GM23338 (cell line): ENCODE measurements at regions not wholly inside any gene's neighbourhood (a gene's known extent, or its start where the extent isn't known, plus 50 kb on each side); places are given as distances from the start of the nearest gene placed in this dataset.
A peak's percentile ranks its signal among the peaks of the same experiment; 100 is the strongest.

Experiments
- ATAC-seq: fragments of 200-7000 bp; cut with Tn5 transposase; 3 replicates; pipeline ENCODE4 v1.9.1; 2020
- DNase-seq: peaks from one replicate; pipeline ENCODE4 v3.0.0-alpha.2; 2015; ENCODE audit warnings: low spot score
- H2AFZ ChIP-seq: fragments of 200-600 bp; sonication (generic); 2 replicates; pipeline ENCODE4 v1.8.0; 2016; ENCODE audit warnings: antibody characterized with exemption, mild to moderate bottlenecking, moderate library complexity
- H3F3A ChIP-seq: fragments of 200-600 bp; sonication (generic); replicated peaks from 2 replicates; pipeline ENCODE4 v1.8.0; 2017; ENCODE audit warnings: antibody characterized with exemption, mixed run types, low read depth
- H3K27ac ChIP-seq: fragments of 200-600 bp; sonication (generic); 2 replicates; pipeline ENCODE4 v1.6.1; 2016; ENCODE audit warnings: low read depth
- H3K27me3 ChIP-seq: fragments of 200-600 bp; sonication (generic); 2 replicates; pipeline ENCODE4 v1.8.0; 2016; ENCODE audit warnings: mild to moderate bottlenecking, mixed run types, moderate library complexity; ENCODE audit not compliant: insufficient read depth
- H3K36me3 ChIP-seq: fragments of 200-600 bp; sonication (generic); 2 replicates; pipeline ENCODE4 v1.8.0; 2016; ENCODE audit warnings: mild to moderate bottlenecking; ENCODE audit not compliant: insufficient read depth
- H3K4me1 ChIP-seq: fragments of 200-600 bp; sonication (generic); 2 replicates; pipeline ENCODE4 v1.8.0; 2016; ENCODE audit warnings: mild to moderate bottlenecking, moderate library complexity; ENCODE audit not compliant: insufficient read depth
- H3K4me2 ChIP-seq: fragments of 200-600 bp; sonication (generic); 2 replicates; pipeline ENCODE4 v1.7.1; 2017; ENCODE audit warnings: mixed run types
- H3K4me3 ChIP-seq: fragments of 200-600 bp; sonication (generic); 2 replicates; pipeline ENCODE4 v1.6.1; 2016; ENCODE audit warnings: mixed run types
- H3K79me2 ChIP-seq: fragments of 200-600 bp; sonication (generic); replicated peaks from 2 replicates; pipeline ENCODE4 v1.8.0; 2017; ENCODE audit warnings: mild to moderate bottlenecking; ENCODE audit not compliant: insufficient read depth
- H3K9me2 ChIP-seq: fragments of 200-600 bp; sonication (generic); 2 replicates; pipeline ENCODE4 v1.8.0; 2017; ENCODE audit not compliant: insufficient read depth
- H4K20me1 ChIP-seq: fragments of 200-600 bp; sonication (generic); replicated peaks from 2 replicates; pipeline ENCODE4 v1.8.0; 2017; ENCODE audit warnings: mild to moderate bottlenecking; ENCODE audit not compliant: insufficient read depth
- H3K27ac Mint-ChIP-seq: 2 replicates; pipeline ENCODE4 v1.8.0; 2020; ENCODE audit warnings: inconsistent platforms, mild to moderate bottlenecking, moderate library complexity, mixed read lengths
- H3K27me3 Mint-ChIP-seq: 3 replicates; pipeline ENCODE4 v1.8.0; 2022; ENCODE audit warnings: low read depth, mild to moderate bottlenecking, moderate library complexity, mixed read lengths, inconsistent platforms; ENCODE audit not compliant: insufficient read depth, poor library complexity
- H3K36me3 Mint-ChIP-seq: 3 replicates; pipeline ENCODE4 v1.8.0; 2021; ENCODE audit warnings: low read depth, mild to moderate bottlenecking, inconsistent platforms, moderate library complexity, mixed read lengths
- H3K4me1 Mint-ChIP-seq: 3 replicates; pipeline ENCODE4 v1.8.0; 2020; ENCODE audit warnings: mild to moderate bottlenecking, inconsistent platforms, mixed read lengths
- H3K4me3 Mint-ChIP-seq: 3 replicates; pipeline ENCODE4 v1.8.0; 2021; ENCODE audit warnings: moderate library complexity, mild to moderate bottlenecking, inconsistent platforms, mixed read lengths
- H3K9me3 Mint-ChIP-seq: 3 replicates; pipeline ENCODE4 v1.8.0; 2020; ENCODE audit warnings: moderate library complexity, mild to moderate bottlenecking, inconsistent platforms, mixed read lengths
- CREB1 ChIP-seq: fragments of 250-450 bp; sonication (Bioruptor Pico); IDR thresholded peaks from 2 replicates; pipeline ENCODE4 v1.5.0; 2020; ENCODE audit warnings: low read depth, mild to moderate bottlenecking, moderate library complexity
- EZH2 ChIP-seq: fragments of 200-600 bp; sonication (generic); IDR thresholded peaks from one replicate; pipeline ENCODE4 v1.8.0; 2017; ENCODE audit warnings: antibody characterized with exemption, mild to moderate bottlenecking, low read depth; ENCODE audit not compliant: unreplicated experiment
- EZH2phosphoT487 ChIP-seq: fragments of 200-600 bp; sonication (generic); IDR thresholded peaks from one replicate; pipeline ENCODE4 v1.8.1; 2018; ENCODE audit warnings: antibody characterized with exemption; ENCODE audit not compliant: unreplicated experiment
- JUNB ChIP-seq: IDR thresholded peaks from one replicate; pipeline ENCODE4 v1.6.1; 2016; ENCODE audit warnings: antibody characterized with exemption; ENCODE audit not compliant: unreplicated experiment
- NANOG ChIP-seq: IDR thresholded peaks from 2 replicates; pipeline ENCODE4 v1.6.1; 2016; ENCODE audit warnings: antibody characterized with exemption, borderline replicate concordance
- POLR2AphosphoS5 ChIP-seq: IDR thresholded peaks from 2 replicates; pipeline ENCODE4 v1.6.1; 2016; ENCODE audit warnings: antibody characterized with exemption, low read depth
- STAT1 ChIP-seq: IDR thresholded peaks from one replicate; pipeline ENCODE4 v1.6.1; 2016; ENCODE audit warnings: antibody characterized with exemption; ENCODE audit not compliant: unreplicated experiment
- ZNF114 ChIP-seq: fragments of 250-450 bp; sonication (Bioruptor Pico); IDR thresholded peaks from 2 replicates; pipeline ENCODE4 v1.5.0; 2020; ENCODE audit warnings: mild to moderate bottlenecking, moderate library complexity
- ZNF331 ChIP-seq: fragments of 250-450 bp; sonication (Bioruptor Pico); IDR thresholded peaks from 2 replicates; pipeline ENCODE4 v1.5.0; 2020; ENCODE audit warnings: low read depth, mild to moderate bottlenecking, moderate library complexity
- TF ChIP-seq, protein P1 (sequence below): fragments of 250-450 bp; sonication (Bioruptor Pico); IDR thresholded peaks from 2 replicates; pipeline ENCODE4 v1.5.0; 2020; ENCODE audit warnings: mild to moderate bottlenecking, moderate library complexity
- TF ChIP-seq, protein P2 (sequence below): IDR thresholded peaks from 2 replicates; pipeline ENCODE4 v1.6.1; 2016; ENCODE audit warnings: antibody characterized with exemption
- TF ChIP-seq, protein P3 (sequence below), 2 experiments: fragments of 200-600 bp in 1 of 2; sonication (generic) in 1 of 2; conservative IDR thresholded peaks; 2 replicates each; pipeline versions ENCODE4 v1.5.1 to v1.6.1; 2016 to 2017; ENCODE audit warnings: antibody characterized with exemption in 2 of 2, low read depth in 2 of 2, mild to moderate bottlenecking in 2 of 2, moderate library complexity in 1 of 2
- TF ChIP-seq, protein P4 (sequence below): IDR thresholded peaks from one replicate; pipeline ENCODE4 v1.6.1; 2018; ENCODE audit warnings: antibody characterized with exemption; ENCODE audit not compliant: unreplicated experiment

DNA sequence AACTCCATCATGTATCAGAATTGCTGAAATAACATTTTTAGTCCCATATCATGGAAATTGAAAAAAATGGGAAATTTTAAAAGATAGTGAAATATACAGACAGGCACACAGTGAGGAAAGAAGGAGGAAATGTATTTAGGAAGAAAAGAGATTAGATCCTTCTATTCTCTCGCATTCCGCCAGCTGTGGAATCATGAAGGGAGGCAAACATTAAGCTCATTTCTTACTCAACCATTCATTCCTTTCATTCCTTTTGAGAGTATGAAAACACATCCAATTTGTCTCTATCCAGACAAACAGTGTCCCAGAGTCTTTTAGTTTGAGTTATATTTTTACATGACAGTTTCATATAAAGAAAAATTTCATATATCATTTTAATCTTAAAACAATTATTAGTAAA lies 52.5 kb upstream of the KCNMB2 start (continued):
- TF ChIP-seq ZNF331 (CRISPR knock-in tag) (no peak), ZNF114 (CRISPR knock-in tag) (no peak), JUNB (no peak), STAT1 (no peak)

DNA sequence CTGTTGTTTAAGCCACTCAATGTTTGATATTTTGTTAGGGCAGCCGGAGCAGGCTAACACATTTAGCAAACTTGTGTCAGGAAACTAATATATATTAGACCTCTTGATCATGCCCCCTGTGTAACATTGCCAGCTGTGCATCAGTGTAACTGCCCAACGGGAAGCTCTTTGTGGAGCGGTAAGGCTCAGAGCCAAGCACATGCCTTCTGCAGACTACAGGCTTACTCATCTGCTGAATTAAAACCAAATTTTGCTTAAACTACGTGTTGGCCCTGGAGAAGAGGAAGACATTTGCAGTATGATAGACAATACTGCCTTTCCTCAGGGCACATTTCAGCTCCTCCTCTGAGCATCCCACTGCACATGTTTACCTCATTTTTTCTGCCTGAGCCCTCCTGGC lies 50.5 kb upstream of the KCNMB2 start:
- DNase-seq: no peak
- H3K27ac Mint-ChIP-seq: no peak overlapping the region
- no peaks in the 10 kb centered on the region for H4K20me1 ChIP-seq
- H3K4me2 ChIP-seq: no peak overlapping the region
- H3K79me2 ChIP-seq: no peaks in the 10 kb centered on the region
- H2AFZ ChIP-seq: peak overlapping the region; percentile 49; the same call in 1 of the 2 replicates
- H3K4me3 ChIP-seq: no peak overlapping the region
- H3K27ac ChIP-seq: no peak overlapping the region
- H3K36me3 Mint-ChIP-seq: no peaks in the 10 kb centered on the region
- no peaks in the 10 kb centered on the region; the same call in 1 of the 2 replicates for H3K9me2 ChIP-seq
- no peak overlapping the region for H3K4me3 Mint-ChIP-seq
- TF ChIP-seq EZH2phosphoT487: no peak
- no peak for TF ChIP-seq NANOG
- TF ChIP-seq ZNF331 (CRISPR knock-in tag): no peak
- TF ChIP-seq JUNB: no peak
- TF ChIP-seq CREB1: no peak
- TF ChIP-seq, protein P1, sequence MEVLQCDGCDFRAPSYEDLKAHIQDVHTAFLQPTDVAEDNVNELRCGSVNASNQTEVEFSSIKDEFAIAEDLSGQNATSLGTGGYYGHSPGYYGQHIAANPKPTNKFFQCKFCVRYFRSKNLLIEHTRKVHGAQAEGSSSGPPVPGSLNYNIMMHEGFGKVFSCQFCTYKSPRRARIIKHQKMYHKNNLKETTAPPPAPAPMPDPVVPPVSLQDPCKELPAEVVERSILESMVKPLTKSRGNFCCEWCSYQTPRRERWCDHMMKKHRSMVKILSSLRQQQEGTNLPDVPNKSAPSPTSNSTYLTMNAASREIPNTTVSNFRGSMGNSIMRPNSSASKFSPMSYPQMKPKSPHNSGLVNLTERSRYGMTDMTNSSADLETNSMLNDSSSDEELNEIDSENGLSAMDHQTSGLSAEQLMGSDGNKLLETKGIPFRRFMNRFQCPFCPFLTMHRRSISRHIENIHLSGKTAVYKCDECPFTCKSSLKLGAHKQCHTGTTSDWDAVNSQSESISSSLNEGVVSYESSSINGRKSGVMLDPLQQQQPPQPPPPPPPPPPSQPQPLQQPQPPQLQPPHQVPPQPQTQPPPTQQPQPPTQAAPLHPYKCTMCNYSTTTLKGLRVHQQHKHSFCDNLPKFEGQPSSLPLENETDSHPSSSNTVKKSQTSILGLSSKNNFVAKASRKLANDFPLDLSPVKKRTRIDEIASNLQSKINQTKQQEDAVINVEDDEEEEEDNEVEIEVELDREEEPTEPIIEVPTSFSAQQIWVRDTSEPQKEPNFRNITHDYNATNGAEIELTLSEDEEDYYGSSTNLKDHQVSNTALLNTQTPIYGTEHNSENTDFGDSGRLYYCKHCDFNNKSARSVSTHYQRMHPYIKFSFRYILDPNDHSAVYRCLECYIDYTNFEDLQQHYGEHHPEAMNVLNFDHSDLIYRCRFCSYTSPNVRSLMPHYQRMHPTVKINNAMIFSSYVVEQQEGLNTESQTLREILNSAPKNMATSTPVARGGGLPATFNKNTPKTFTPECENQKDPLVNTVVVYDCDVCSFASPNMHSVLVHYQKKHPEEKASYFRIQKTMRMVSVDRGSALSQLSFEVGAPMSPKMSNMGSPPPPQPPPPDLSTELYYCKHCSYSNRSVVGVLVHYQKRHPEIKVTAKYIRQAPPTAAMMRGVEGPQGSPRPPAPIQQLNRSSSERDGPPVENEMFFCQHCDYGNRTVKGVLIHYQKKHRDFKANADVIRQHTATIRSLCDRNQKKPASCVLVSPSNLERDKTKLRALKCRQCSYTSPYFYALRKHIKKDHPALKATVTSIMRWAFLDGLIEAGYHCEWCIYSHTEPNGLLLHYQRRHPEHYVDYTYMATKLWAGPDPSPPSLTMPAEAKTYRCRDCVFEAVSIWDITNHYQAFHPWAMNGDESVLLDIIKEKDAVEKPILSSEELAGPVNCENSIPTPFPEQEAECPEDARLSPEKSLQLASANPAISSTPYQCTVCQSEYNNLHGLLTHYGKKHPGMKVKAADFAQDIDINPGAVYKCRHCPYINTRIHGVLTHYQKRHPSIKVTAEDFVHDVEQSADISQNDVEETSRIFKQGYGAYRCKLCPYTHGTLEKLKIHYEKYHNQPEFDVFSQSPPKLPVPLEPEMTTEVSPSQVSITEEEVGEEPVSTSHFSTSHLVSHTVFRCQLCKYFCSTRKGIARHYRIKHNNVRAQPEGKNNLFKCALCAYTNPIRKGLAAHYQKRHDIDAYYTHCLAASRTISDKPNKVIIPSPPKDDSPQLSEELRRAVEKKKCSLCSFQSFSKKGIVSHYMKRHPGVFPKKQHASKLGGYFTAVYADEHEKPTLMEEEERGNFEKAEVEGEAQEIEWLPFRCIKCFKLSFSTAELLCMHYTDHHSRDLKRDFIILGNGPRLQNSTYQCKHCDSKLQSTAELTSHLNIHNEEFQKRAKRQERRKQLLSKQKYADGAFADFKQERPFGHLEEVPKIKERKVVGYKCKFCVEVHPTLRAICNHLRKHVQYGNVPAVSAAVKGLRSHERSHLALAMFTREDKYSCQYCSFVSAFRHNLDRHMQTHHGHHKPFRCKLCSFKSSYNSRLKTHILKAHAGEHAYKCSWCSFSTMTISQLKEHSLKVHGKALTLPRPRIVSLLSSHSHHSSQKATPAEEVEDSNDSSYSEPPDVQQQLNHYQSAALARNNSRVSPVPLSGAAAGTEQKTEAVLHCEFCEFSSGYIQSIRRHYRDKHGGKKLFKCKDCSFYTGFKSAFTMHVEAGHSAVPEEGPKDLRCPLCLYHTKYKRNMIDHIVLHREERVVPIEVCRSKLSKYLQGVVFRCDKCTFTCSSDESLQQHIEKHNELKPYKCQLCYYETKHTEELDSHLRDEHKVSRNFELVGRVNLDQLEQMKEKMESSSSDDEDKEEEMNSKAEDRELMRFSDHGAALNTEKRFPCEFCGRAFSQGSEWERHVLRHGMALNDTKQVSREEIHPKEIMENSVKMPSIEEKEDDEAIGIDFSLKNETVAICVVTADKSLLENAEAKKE (CRISPR knock-in tag): no peak
- TF ChIP-seq ZNF114 (CRISPR knock-in tag): no peak
- TF ChIP-seq, protein P2, sequence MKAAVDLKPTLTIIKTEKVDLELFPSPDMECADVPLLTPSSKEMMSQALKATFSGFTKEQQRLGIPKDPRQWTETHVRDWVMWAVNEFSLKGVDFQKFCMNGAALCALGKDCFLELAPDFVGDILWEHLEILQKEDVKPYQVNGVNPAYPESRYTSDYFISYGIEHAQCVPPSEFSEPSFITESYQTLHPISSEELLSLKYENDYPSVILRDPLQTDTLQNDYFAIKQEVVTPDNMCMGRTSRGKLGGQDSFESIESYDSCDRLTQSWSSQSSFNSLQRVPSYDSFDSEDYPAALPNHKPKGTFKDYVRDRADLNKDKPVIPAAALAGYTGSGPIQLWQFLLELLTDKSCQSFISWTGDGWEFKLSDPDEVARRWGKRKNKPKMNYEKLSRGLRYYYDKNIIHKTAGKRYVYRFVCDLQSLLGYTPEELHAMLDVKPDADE: no peak
- TF ChIP-seq, protein P3, sequence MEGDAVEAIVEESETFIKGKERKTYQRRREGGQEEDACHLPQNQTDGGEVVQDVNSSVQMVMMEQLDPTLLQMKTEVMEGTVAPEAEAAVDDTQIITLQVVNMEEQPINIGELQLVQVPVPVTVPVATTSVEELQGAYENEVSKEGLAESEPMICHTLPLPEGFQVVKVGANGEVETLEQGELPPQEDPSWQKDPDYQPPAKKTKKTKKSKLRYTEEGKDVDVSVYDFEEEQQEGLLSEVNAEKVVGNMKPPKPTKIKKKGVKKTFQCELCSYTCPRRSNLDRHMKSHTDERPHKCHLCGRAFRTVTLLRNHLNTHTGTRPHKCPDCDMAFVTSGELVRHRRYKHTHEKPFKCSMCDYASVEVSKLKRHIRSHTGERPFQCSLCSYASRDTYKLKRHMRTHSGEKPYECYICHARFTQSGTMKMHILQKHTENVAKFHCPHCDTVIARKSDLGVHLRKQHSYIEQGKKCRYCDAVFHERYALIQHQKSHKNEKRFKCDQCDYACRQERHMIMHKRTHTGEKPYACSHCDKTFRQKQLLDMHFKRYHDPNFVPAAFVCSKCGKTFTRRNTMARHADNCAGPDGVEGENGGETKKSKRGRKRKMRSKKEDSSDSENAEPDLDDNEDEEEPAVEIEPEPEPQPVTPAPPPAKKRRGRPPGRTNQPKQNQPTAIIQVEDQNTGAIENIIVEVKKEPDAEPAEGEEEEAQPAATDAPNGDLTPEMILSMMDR (conservative IDR thresholded peaks at IDR 0.05; ENCODE audit: low read depth in 2 of 2): no peak
- no peak for TF ChIP-seq POLR2AphosphoS5
- TF ChIP-seq EZH2: no peak
- TF ChIP-seq, protein P4, sequence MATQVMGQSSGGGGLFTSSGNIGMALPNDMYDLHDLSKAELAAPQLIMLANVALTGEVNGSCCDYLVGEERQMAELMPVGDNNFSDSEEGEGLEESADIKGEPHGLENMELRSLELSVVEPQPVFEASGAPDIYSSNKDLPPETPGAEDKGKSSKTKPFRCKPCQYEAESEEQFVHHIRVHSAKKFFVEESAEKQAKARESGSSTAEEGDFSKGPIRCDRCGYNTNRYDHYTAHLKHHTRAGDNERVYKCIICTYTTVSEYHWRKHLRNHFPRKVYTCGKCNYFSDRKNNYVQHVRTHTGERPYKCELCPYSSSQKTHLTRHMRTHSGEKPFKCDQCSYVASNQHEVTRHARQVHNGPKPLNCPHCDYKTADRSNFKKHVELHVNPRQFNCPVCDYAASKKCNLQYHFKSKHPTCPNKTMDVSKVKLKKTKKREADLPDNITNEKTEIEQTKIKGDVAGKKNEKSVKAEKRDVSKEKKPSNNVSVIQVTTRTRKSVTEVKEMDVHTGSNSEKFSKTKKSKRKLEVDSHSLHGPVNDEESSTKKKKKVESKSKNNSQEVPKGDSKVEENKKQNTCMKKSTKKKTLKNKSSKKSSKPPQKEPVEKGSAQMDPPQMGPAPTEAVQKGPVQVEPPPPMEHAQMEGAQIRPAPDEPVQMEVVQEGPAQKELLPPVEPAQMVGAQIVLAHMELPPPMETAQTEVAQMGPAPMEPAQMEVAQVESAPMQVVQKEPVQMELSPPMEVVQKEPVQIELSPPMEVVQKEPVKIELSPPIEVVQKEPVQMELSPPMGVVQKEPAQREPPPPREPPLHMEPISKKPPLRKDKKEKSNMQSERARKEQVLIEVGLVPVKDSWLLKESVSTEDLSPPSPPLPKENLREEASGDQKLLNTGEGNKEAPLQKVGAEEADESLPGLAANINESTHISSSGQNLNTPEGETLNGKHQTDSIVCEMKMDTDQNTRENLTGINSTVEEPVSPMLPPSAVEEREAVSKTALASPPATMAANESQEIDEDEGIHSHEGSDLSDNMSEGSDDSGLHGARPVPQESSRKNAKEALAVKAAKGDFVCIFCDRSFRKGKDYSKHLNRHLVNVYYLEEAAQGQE: no peak
- TF ChIP-seq STAT1: no peak
- ATAC-seq: no peak
- H3K4me1 ChIP-seq: peaks cover 17% of the 10 kb centered on the region
- H3F3A ChIP-seq: no peaks in the 10 kb centered on the region
- no peaks in the 10 kb centered on the region for H3K36me3 ChIP-seq
- H3K9me3 Mint-ChIP-seq: no peaks in the 10 kb centered on the region
- H3K27me3 Mint-ChIP-seq: peaks cover 2% of the 10 kb centered on the region
- H3K4me1 Mint-ChIP-seq: peaks cover 18% of the 10 kb centered on the region
- no peaks in the 10 kb centered on the region for H3K27me3 ChIP-seq
